B cell (primary cell): ENCODE measurements at regions not wholly inside any gene's neighbourhood (a gene's known extent, or its start where the extent isn't known, plus 50 kb on each side); places are given as distances from the start of the nearest gene placed in this dataset.

Source experiments
- ATAC-seq: fragments of 200-7000 bp; cut with Tn5 transposase; one replicate; pipeline ENCODE4 v1.10.0; 2021; ENCODE audit warnings: low read depth, mild to moderate bottlenecking, moderate number of reproducible peaks, moderate library complexity
- CTCF ChIA-PET: fragments of 350-600 bp; sonication (Branson Sonifier 250); formaldehyde crosslinking; loops from one replicate; lab custom pipeline; 2021; ENCODE audit warnings: antibody characterized with exemption, inconsistent platforms; lab: Charles Lee
- POLR2A ChIA-PET: fragments of 350-600 bp; sonication (Branson Sonifier 250); formaldehyde crosslinking; loops from one replicate; lab custom pipeline; 2021; ENCODE audit warnings: antibody characterized with exemption; lab: Charles Lee
- DNase-seq: peaks from one replicate; pipeline ENCODE4 v3.0.0; 2013
- H2AFZ ChIP-seq: 2 replicates; pipeline ENCODE4 v1.6.1; 2012; ENCODE audit warnings: mild to moderate bottlenecking, low read depth, low read length; ENCODE audit not compliant: insufficient read depth, poor library complexity, severe bottlenecking
- H3K27ac ChIP-seq, 2 donors: 1 replicate in 1 of 2; 2 replicates in 1 of 2; pipeline ENCODE4 v1.5.1; 2012 to 2013; ENCODE audit warnings: low read length in 2 of 2, mild to moderate bottlenecking in 2 of 2, moderate library complexity in 1 of 2
- H3K27me3 ChIP-seq, 4 experiments: fragments of 200-600 bp in 1 of 4; sonication (generic) in 1 of 4; replicated peaks in 1 of 4; 1 replicate in 2 of 4; 2 replicates in 2 of 4; pipeline versions ENCODE4 v1.6.1 to v1.7.0; 2013 to 2016; ENCODE audit warnings: low read length in 3 of 4, mild to moderate bottlenecking in 2 of 4, mixed read lengths in 1 of 4, moderate library complexity in 1 of 4; ENCODE audit not compliant: insufficient read depth in 4 of 4, control insufficient read depth in 3 of 4; ENCODE audit errors: control extremely low read depth in 1 of 4
- H3K36me3 ChIP-seq, 2 experiments: replicated peaks in 1 of 2; 1 replicate in 1 of 2; 2 replicates in 1 of 2; pipeline versions ENCODE4 v1.6.1 to v1.7.1; 2013; ENCODE audit warnings: low read length in 1 of 2; ENCODE audit not compliant: insufficient read depth in 2 of 2, control insufficient read depth in 1 of 2; ENCODE audit errors: control extremely low read depth in 1 of 2, extremely low read depth in 1 of 2
- H3K4me1 ChIP-seq, 2 donors: fragments of 200-600 bp in 1 of 2; sonication (generic) in 1 of 2; 1 replicate in 1 of 2; 2 replicates in 1 of 2; pipeline versions ENCODE4 v1.5.1 to v1.6.1; 2013 to 2017; ENCODE audit warnings: low read length in 2 of 2; ENCODE audit not compliant: control insufficient read depth in 2 of 2, insufficient read depth in 2 of 2
- H3K4me2 ChIP-seq: replicated peaks from 2 replicates; pipeline ENCODE3; 2012; ENCODE audit warnings: mild to moderate bottlenecking, low read depth, low read length; ENCODE audit not compliant: poor library complexity, severe bottlenecking
- H3K4me3 ChIP-seq, 5 experiments: fragments of 200-600 bp in 1 of 5; sonication (generic) in 1 of 5; 1 replicate in 3 of 5; 2 replicates in 2 of 5; pipeline versions ENCODE4 v1.5.1 to v1.7.0; 2011 to 2016; ENCODE audit warnings: low read length in 4 of 5, mild to moderate bottlenecking in 4 of 5, low read depth in 2 of 5, control low read depth in 1 of 5, moderate library complexity in 1 of 5; ENCODE audit not compliant: insufficient read depth in 1 of 5; ENCODE audit errors: control extremely low read depth in 1 of 5, extremely low read depth in 1 of 5
- H3K79me2 ChIP-seq: fragments of 200-600 bp; sonication (generic); one replicate; pipeline ENCODE4 v1.6.0; 2016; ENCODE audit warnings: low read length; ENCODE audit not compliant: control insufficient read depth, insufficient read depth
- H3K9ac ChIP-seq: fragments of 200-600 bp; sonication (generic); 2 replicates; pipeline ENCODE4 v1.6.1; 2017; ENCODE audit warnings: mild to moderate bottlenecking, low read length, moderate library complexity
- H3K9me3 ChIP-seq, 3 donors: one replicate each; pipeline versions ENCODE4 v1.6.1 to v1.7.1; 2013; ENCODE audit warnings: low read length in 2 of 3; ENCODE audit not compliant: control insufficient read depth in 2 of 3, insufficient read depth in 1 of 3; ENCODE audit errors: control extremely low read depth in 1 of 3
- H4K20me1 ChIP-seq: 2 replicates; pipeline ENCODE4 v1.6.0; 2012; ENCODE audit warnings: mild to moderate bottlenecking, low read length; ENCODE audit not compliant: insufficient read depth, control insufficient read depth, poor library complexity, severe bottlenecking
- H3K27ac Mint-ChIP-seq: one replicate; pipeline ENCODE4 v1.8.0; 2021; ENCODE audit warnings: mixed read lengths
- H3K27me3 Mint-ChIP-seq: one replicate; pipeline ENCODE4 v1.8.0; 2021; ENCODE audit warnings: mixed read lengths
- H3K4me1 Mint-ChIP-seq: one replicate; pipeline ENCODE4 v1.8.0; 2021; ENCODE audit warnings: mixed read lengths
- H3K4me3 Mint-ChIP-seq: one replicate; pipeline ENCODE4 v1.8.0; 2021; ENCODE audit warnings: mixed read lengths
- H3K9me3 Mint-ChIP-seq: one replicate; pipeline ENCODE4 v1.8.0; 2022; ENCODE audit warnings: mixed read lengths; ENCODE audit not compliant: insufficient read depth
- EZH2 ChIP-seq: IDR thresholded peaks from 2 replicates; pipeline ENCODE4 v1.6.1; 2012; ENCODE audit warnings: borderline replicate concordance, low read depth, mild to moderate bottlenecking, moderate library complexity, low read length; ENCODE audit not compliant: insufficient read depth, poor library complexity, severe bottlenecking
- WGBS: methylation state at CpG from one replicate; pipeline ENCODE4 v1.1.5; 2013; ENCODE audit warnings: missing lambda C conversion rate; ENCODE audit not compliant: insufficient coverage; 5-methylcytosine and 5-hydroxymethylcytosine counted together
- intact Hi-C: fragments of 100-400 bp; cut with micrococcal nuclease; formaldehyde crosslinking; loops from one replicate; pipeline ENCODE4 v1.10.0; 2022
- TF ChIP-seq, protein P1 (sequence below): fragments of 200-600 bp; IDR thresholded peaks from one replicate; pipeline ENCODE4 v1.8.0; 2022; ENCODE audit warnings: antibody characterized with exemption, mild to moderate bottlenecking

DNA sequence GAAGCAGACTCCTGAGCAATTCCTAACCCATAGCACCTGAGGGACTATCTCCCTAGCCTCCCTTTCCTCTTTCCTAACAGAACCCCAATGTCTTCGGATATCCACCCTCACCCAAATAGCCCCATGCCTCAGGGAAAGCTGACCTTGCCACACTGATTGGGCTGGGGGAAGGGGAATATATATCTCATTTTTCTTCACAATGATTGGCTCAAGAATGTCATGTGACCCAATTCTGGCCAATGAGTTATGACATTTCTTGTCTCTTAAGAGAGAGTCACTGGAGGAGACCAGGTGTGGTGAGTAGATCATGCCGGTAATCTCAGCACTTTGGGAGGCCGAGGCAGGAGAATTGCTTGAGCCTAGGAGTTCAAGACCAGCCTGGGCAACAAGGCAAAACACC is 71.9 kb upstream of the NLK start:
- CTCF ChIA-PET, result interaction anchor here (0.6 kb wide), 1 partner anchor 165 kb away, joined by 3 read pairs; no protein-coding TSS in a partner anchor
- no peaks in the 10 kb centered on the region for H3K4me1 ChIP-seq
- POLR2A ChIA-PET, result no interaction called here
- no peak overlapping the region for H3K4me2 ChIP-seq
- peaks cover 0 to 5% (median 0%) of the 10 kb centered on the region in 4 experiments for H3K27me3 ChIP-seq
- H3K27ac ChIP-seq, result no peak overlapping the region
- ATAC-seq (no peak), DNase-seq (no peak)
- intact Hi-C loops, result no loop called here
- no CpG with 5 or more reads among the region's 3 CpGs for WGBS
- no peak overlapping the region for H3K4me3 ChIP-seq
- H3K79me2 ChIP-seq, result no peaks in the 10 kb centered on the region
- no peak overlapping the region for H3K27ac Mint-ChIP-seq
- peaks cover 11% of the 10 kb centered on the region for H3K27me3 Mint-ChIP-seq
- no peaks in the 10 kb centered on the region for H3K36me3 ChIP-seq
- H4K20me1 ChIP-seq, result no peaks in the 10 kb centered on the region
- H3K9me3 Mint-ChIP-seq, result no peaks in the 10 kb centered on the region
- TF ChIP-seq, protein P1, sequence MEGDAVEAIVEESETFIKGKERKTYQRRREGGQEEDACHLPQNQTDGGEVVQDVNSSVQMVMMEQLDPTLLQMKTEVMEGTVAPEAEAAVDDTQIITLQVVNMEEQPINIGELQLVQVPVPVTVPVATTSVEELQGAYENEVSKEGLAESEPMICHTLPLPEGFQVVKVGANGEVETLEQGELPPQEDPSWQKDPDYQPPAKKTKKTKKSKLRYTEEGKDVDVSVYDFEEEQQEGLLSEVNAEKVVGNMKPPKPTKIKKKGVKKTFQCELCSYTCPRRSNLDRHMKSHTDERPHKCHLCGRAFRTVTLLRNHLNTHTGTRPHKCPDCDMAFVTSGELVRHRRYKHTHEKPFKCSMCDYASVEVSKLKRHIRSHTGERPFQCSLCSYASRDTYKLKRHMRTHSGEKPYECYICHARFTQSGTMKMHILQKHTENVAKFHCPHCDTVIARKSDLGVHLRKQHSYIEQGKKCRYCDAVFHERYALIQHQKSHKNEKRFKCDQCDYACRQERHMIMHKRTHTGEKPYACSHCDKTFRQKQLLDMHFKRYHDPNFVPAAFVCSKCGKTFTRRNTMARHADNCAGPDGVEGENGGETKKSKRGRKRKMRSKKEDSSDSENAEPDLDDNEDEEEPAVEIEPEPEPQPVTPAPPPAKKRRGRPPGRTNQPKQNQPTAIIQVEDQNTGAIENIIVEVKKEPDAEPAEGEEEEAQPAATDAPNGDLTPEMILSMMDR, result no peak
- no peak for TF ChIP-seq EZH2
- no peak overlapping the region for H2AFZ ChIP-seq
- no peaks in the 10 kb centered on the region for H3K4me1 Mint-ChIP-seq
- H3K9me3 ChIP-seq, result peaks cover 0 to 5% (median 0%) of the 10 kb centered on the region in 3 donors
- no peak overlapping the region for H3K9ac ChIP-seq
- H3K4me3 Mint-ChIP-seq, result no peak overlapping the region

DNA sequence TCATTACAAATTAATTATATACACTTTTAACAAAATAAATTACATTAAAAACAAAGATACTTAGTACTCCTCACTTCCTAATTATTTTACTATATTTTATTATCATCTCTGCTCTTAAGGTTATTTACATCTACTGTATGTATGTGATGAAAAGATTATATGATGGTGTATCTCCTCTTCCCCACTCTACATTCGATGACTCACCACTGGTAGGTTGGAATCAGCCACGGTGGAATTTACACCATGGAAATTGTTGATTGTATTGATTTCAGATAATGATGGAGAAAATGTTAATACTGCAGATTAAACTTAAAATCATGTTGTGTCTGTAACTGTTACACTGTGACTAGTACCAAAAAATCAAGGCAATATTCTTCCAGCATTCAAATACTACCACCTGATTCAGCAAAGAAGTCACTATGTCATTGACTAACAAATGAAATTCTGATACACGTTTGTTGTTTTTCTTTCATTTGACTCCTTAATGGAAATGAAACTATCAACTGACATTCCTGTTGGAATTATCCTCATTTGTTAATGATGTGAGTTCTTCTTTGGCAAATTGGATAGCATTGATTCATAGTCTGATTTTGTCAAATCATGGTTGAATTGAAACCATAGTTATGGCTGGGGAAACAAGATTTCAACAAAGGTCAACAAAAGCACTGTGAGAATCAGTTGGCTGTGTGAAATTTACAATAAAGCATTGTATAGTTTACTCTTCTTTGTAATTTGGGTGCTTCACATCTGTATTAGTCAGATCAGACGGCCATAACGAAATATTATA is 69.0 kb upstream of the NLK start:
- Histone ChIP-seq H3K9me3 (peaks cover 0 to 5% (median 0%) of the 10 kb centered on the region in 3 donors), H3K4me1 (no peaks in the 10 kb centered on the region), H3K27ac (no peak overlapping the region), H4K20me1 (no peaks in the 10 kb centered on the region), H3K4me2 (no peak overlapping the region), H3K9ac (no peak overlapping the region), H3K36me3 (no peaks in the 10 kb centered on the region), H3K4me3 (no peak overlapping the region), H3K79me2 (no peaks in the 10 kb centered on the region), H3K27me3 (peaks cover 0 to 5% (median 0%) of the 10 kb centered on the region in 4 experiments), H2AFZ (no peak overlapping the region)
- WGBS, result 100% methylated on average over 1 of the region's 5 CpGs
- intact Hi-C loops, result no loop called here
- no peak overlapping the region for H3K4me3 Mint-ChIP-seq
- no peak overlapping the region for H3K27ac Mint-ChIP-seq
- ATAC-seq (no peak), DNase-seq (no peak)
- no peak for TF ChIP-seq EZH2
- TF ChIP-seq, protein P1, result no peak
- H3K4me1 Mint-ChIP-seq, result no peaks in the 10 kb centered on the region
- ChIA-PET POLR2A (no interaction called here), CTCF (no interaction called here)
- H3K9me3 Mint-ChIP-seq, result no peaks in the 10 kb centered on the region
- H3K27me3 Mint-ChIP-seq, result peaks cover 14% of the 10 kb centered on the region
